Lung microvascular endothelial cell (primary cell): ENCODE measurements at regions not wholly inside any gene's neighbourhood (a gene's known extent, or its start where the extent isn't known, plus 50 kb on each side); places are given as distances from the start of the nearest gene placed in this dataset.

Experiments
- DNase-seq, 2 donors: peaks; one replicate each; pipeline versions ENCODE4 v3.0.0 to v3.0.0-alpha.2; 2010; ENCODE audit warnings: low read depth in 2 of 2

GRCh38 chrX:78493180-78493579, 165.8 kb upstream of the CYSLTR1 start:
- DNase-seq = no peak

- no peak for DNase-seq
These were observed 149.3 kb upstream of the CYSLTR1 start for GRCh38 chrX:78476701-78477100.

- DNase-seq = no peak
These were observed 129.5 kb upstream of the CYSLTR1 start for GRCh38 chrX:78456909-78457308.

GRCh38 chrX:78455901-78456300, 128.5 kb upstream of the CYSLTR1 start:
- no peak for DNase-seq

DNA sequence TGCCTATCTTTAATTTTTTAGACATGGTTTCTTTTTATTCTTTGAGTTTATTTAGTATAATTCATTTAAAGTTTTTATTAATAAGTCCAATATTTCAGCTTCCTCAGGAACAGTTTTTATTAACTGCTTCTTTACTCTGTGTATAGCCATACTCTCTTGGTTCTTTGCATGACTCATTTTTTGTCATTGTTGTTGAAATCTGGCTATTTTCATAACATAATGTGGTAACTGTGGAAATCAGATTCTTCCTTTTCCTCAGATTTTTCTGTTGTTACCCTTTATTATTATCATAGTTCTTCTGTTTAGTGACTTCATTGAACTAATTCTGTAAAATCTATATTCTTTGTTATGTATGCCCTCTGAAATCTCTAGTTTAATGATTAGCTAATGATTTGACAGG, 124.9 kb upstream of the CYSLTR1 start:
- DNase-seq = no peak

GRCh38 chrX:78437621-78438020, 110.2 kb upstream of the CYSLTR1 start:
- DNase-seq = no peak

DNA sequence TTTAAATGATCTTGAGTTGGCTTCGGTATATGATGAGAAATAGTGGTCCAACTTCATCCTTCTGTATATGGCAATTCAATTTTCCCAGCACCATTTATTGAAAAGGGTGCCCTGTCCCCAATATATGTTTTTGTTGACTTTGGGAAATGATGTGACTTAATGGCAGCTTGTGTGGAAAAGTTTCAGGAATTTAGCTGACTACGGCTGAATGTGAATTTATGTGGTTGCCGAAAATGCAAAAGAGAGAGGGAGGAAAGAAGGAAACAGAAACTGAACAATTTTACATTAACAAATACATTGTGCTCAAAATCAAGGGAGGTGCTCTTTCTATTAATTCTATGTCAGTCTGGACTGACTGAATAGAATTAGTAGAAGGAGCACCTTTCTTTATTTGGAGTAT, 101.8 kb upstream of the CYSLTR1 start:
- no peak for DNase-seq

- no peak for DNase-seq
These were observed 61.3 kb upstream of the CYSLTR1 start for GRCh38 chrX:78388663-78389062.

DNA sequence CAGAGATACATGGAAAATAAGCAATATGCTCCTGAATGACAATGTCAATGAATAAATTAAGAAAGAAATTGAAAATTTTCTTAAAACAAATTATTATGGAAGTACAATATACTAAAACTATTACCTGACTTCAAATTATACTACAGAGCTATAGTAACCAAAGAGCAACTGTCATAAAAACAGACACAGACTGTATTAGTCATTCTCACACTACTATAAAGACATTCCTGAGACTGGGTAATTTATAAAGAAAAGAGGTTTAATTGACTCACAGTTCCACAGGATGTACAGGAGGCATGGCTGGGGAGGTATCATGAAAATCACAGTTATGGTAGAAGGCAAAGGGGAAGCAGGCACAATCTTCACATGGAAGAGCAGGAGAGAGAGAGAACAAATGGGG, 60.0 kb upstream of the CYSLTR1 start:
- no peak for DNase-seq

- no peak for DNase-seq
These were observed 57.1 kb upstream of the CYSLTR1 start for GRCh38 chrX:78384486-78384885.

- no peak for DNase-seq
These were observed 56.2 kb upstream of the CYSLTR1 start for GRCh38 chrX:78383594-78383993.

DNA sequence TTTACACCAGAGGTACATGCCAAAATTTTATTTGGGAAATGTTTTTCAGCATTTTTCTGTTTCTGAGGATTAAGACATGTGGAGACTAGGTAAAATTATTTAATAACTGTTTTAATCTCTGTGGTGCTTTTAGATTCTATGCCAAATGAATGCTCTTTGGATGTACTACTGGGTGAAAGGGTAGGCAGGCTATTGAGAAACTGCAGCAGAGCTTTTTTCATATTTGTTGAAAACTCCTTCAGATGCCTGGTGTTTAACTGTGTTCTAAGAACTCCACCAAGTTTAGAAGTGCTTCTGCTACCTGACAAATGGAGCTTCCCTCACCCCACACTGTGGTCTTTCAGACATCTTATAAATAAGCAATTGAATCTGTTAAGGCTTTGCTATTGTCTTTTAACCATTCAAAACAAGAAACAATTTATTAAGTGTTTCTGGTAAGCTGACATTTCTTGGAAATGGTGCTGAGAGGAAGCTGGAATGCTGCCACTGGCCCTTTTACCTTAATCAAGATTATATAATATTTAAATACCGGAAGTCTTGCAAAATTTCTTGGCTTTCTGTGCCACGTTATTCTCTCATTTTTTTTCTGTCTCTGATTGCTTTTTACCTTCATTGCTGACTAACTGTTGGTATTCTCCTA, 51.2 kb upstream of the CYSLTR1 start:
- DNase-seq = no peak
